CD8-positive, alpha-beta memory T cell (primary cell): ENCODE measurements at regions not wholly inside any gene's neighbourhood (a gene's known extent, or its start where the extent isn't known, plus 50 kb on each side); places are given as distances from the start of the nearest gene placed in this dataset.

ENCODE experiments used
- CTCF ChIA-PET: fragments of 350-600 bp; sonication (Branson Sonifier 250); formaldehyde crosslinking; loops from one replicate; lab custom pipeline; 2021; ENCODE audit warnings: antibody characterized with exemption; lab: Charles Lee
- POLR2A ChIA-PET: fragments of 350-600 bp; sonication (Branson Sonifier 250); formaldehyde crosslinking; loops from one replicate; lab custom pipeline; 2021; ENCODE audit warnings: antibody characterized with exemption; lab: Charles Lee
- DNase-seq, 5 donors: peaks; one replicate each; pipeline versions ENCODE4 v3.0.0 to v3.0.0-alpha.2; 2020 to 2022; ENCODE audit warnings: mixed read lengths in 1 of 5
- H3K27ac ChIP-seq: one replicate; pipeline ENCODE4 v1.7.0; 2013; ENCODE audit warnings: low read depth, mild to moderate bottlenecking, low read length, moderate library complexity
- H3K27me3 ChIP-seq: 2 replicates; pipeline ENCODE4 v1.7.0; 2013; ENCODE audit warnings: low read length, mild to moderate bottlenecking; ENCODE audit not compliant: insufficient read depth, poor library complexity, severe bottlenecking
- H3K36me3 ChIP-seq: 2 replicates; pipeline ENCODE4 v1.7.0; 2013; ENCODE audit warnings: mild to moderate bottlenecking, low read length, moderate library complexity; ENCODE audit not compliant: insufficient read depth
- H3K4me1 ChIP-seq: 2 replicates; pipeline ENCODE4 v1.7.0; 2013; ENCODE audit warnings: mild to moderate bottlenecking, low read length, moderate library complexity; ENCODE audit not compliant: insufficient read depth
- H3K4me3 ChIP-seq: 2 replicates; pipeline ENCODE4 v1.7.0; 2013; ENCODE audit warnings: mild to moderate bottlenecking, low read length
- H3K9me3 ChIP-seq: 2 replicates; pipeline ENCODE4 v1.7.0; 2013; ENCODE audit warnings: mild to moderate bottlenecking, low read length
- H3K27ac Mint-ChIP-seq, 8 donors: one replicate each; pipeline ENCODE4 v1.8.0; 2020 to 2021; ENCODE audit warnings: mixed read lengths in 8 of 8, mild to moderate bottlenecking in 6 of 8, inconsistent platforms in 3 of 8, moderate library complexity in 3 of 8
- H3K27me3 Mint-ChIP-seq, 2 donors: one replicate each; pipeline ENCODE4 v1.8.0; 2020 to 2021; ENCODE audit warnings: mixed read lengths in 2 of 2, mild to moderate bottlenecking in 1 of 2, moderate library complexity in 1 of 2
- H3K36me3 Mint-ChIP-seq, 3 donors: one replicate each; pipeline ENCODE4 v1.8.0; 2020 to 2021; ENCODE audit warnings: mixed read lengths in 3 of 3, inconsistent platforms in 1 of 3, mild to moderate bottlenecking in 1 of 3
- H3K4me1 Mint-ChIP-seq, 3 donors: one replicate each; pipeline ENCODE4 v1.8.0; 2020 to 2021; ENCODE audit warnings: mixed read lengths in 3 of 3, inconsistent platforms in 1 of 3, mild to moderate bottlenecking in 1 of 3
- H3K4me3 Mint-ChIP-seq, 7 donors: one replicate each; pipeline ENCODE4 v1.8.0; 2020 to 2021; ENCODE audit warnings: mixed read lengths in 7 of 7, mild to moderate bottlenecking in 6 of 7, moderate library complexity in 4 of 7, inconsistent platforms in 2 of 7
- H3K9me3 Mint-ChIP-seq, 5 donors: one replicate each; pipeline ENCODE4 v1.8.0; 2020 to 2022; ENCODE audit warnings: mixed read lengths in 5 of 5, mild to moderate bottlenecking in 3 of 5, moderate library complexity in 2 of 5, inconsistent platforms in 1 of 5

DNA sequence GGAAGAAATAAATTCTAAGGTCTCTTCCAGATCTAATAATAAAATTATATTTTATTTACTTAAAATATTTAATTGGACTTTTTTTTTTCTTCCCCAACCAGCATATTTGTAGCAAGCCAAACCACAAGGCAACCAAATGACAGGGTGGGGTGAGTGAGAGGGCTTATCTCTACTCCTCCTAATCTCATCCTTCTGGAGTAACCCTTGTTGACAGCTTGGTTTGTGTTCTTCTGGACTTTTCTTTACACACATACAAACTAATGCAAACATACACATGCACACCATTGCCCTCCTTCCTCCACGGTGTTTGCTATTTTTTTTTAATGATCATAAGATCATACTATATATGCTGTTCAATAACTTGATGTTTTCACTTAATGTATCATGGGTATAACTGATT lies 383.1 kb downstream of the DLEU7 start:
- no peaks in the 10 kb centered on the region for H3K27me3 Mint-ChIP-seq
- H3K36me3 Mint-ChIP-seq: peaks cover 0 to 1% (median 0%) of the 10 kb centered on the region in 3 donors
- POLR2A ChIA-PET: no interaction called here

DNA sequence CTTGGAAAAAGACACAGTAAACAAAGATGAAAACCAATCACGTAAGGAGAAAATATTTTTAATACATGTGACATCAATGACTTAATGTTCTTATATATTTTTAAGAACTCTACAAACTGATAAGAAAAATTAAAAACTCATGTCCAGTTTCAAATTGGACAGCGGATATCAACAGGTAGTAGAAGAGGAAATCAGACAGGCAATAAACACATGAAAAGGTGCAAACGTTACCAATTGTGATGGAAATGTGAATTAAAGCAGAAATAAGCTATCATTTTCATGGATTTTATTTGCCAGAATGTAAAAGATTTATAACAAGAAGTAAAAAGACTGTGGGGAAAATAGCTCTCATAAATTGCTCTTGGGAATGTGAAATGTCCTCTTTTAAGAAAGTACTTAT lies 382.3 kb downstream of the DLEU7 start:
- Histone ChIP-seq H3K27ac (no peak overlapping the region), H3K36me3 (no peaks in the 10 kb centered on the region), H3K27me3 (no peaks in the 10 kb centered on the region), H3K9me3 (no peaks in the 10 kb centered on the region), H3K4me1 (no peaks in the 10 kb centered on the region), H3K4me3 (no peak overlapping the region)
- peaks cover 5 to 14% (median 7%) of the 10 kb centered on the region in 3 donors for H3K4me1 Mint-ChIP-seq
- no peaks in the 10 kb centered on the region for H3K9me3 Mint-ChIP-seq
- H3K27me3 Mint-ChIP-seq: no peaks in the 10 kb centered on the region
- H3K36me3 Mint-ChIP-seq: peaks cover 0 to 1% (median 0%) of the 10 kb centered on the region in 3 donors
- H3K27ac Mint-ChIP-seq: peak overlapping the region in 1 of 8 donors; percentile 27
- CTCF ChIA-PET: no interaction called here
- no peak overlapping the region for H3K4me3 Mint-ChIP-seq
- no peak for DNase-seq
- POLR2A ChIA-PET: no interaction called here

More for the DNA sequence above, 383.1 kb downstream of the DLEU7 start:
- no peaks in the 10 kb centered on the region for H3K27me3 ChIP-seq
- H3K4me1 ChIP-seq: no peaks in the 10 kb centered on the region
- Mint-ChIP-seq H3K9me3 (no peaks in the 10 kb centered on the region), H3K4me3 (no peak overlapping the region), H3K4me1 (peaks cover 5 to 14% (median 7%) of the 10 kb centered on the region in 3 donors), H3K27ac (no peak overlapping the region)
- CTCF ChIA-PET: interaction anchor here (0.9 kb wide), 1 partner anchor 73 kb away, joined by 3 read pairs; no protein-coding TSS in a partner anchor
- H3K36me3 ChIP-seq: no peaks in the 10 kb centered on the region
- no peaks in the 10 kb centered on the region for H3K9me3 ChIP-seq
- H3K27ac ChIP-seq: no peak overlapping the region
- DNase-seq: no peak
- no peak overlapping the region for H3K4me3 ChIP-seq

GRCh38 chr13:50463719-50464118 lies 379.8 kb downstream of the DLEU7 start:
- no peak overlapping the region for H3K27ac Mint-ChIP-seq
- Histone ChIP-seq H3K9me3 (no peaks in the 10 kb centered on the region), H3K4me1 (no peaks in the 10 kb centered on the region), H3K4me3 (no peak overlapping the region), H3K36me3 (no peaks in the 10 kb centered on the region), H3K27me3 (no peaks in the 10 kb centered on the region), H3K27ac (no peak overlapping the region)
- DNase-seq: no peak
- peaks cover 0 to 1% (median 0%) of the 10 kb centered on the region in 3 donors for H3K36me3 Mint-ChIP-seq
- H3K4me3 Mint-ChIP-seq: no peak overlapping the region
- H3K4me1 Mint-ChIP-seq: peaks cover 5 to 14% (median 7%) of the 10 kb centered on the region in 3 donors
- CTCF ChIA-PET: no interaction called here
- no peaks in the 10 kb centered on the region for H3K9me3 Mint-ChIP-seq
- POLR2A ChIA-PET: no interaction called here
- H3K27me3 Mint-ChIP-seq: peaks cover 0 to 3% of the 10 kb centered on the region in 2 donors

DNA sequence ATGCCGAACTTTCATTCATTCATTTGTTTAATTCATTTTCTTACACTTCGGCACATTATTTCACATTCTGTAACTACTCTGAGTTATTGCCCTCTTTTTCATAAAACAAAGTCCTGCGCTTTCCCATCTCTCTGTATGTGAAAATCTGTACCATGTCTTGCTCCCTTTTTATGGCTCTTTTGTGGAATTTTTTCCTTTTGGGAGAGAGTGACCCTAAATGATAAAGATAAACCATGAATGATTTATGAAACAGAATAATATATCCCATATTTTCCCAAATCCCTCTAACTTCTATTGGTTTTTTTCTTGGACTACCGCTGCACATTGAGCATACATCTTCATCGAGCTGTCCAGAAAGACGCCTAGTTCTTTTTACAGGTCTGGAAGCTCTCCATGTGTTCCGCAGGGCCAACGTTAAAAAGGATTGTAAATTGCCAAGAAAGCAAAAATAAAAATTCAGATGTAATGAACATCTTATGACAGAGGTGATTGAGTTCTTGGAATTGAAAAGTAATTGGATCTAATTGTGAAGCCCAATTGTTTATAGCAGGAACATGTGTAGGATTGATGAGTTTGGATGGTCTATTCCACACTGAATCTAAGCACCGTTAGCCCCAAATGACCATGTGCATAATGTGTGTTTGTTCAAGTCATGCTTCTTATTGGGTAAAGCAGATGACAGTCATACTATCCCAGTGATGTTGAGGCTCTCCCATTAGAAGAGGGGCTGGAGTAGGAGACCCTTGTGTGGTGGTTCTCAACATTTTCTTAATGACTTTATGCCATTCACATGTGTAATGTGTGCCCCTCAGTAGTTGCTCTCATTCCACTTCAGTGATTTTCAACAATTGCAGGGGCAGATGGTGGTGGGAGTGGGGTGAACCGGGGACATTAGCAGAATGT lies 378.9 kb downstream of the DLEU7 start:
- Mint-ChIP-seq H3K27ac (no peak overlapping the region), H3K4me1 (peaks cover 3 to 10% (median 5%) of the 10 kb centered on the region in 3 donors), H3K36me3 (peaks cover 0 to 1% (median 0%) of the 10 kb centered on the region in 3 donors), H3K27me3 (peaks cover 0 to 3% of the 10 kb centered on the region in 2 donors), H3K9me3 (no peaks in the 10 kb centered on the region), H3K4me3 (no peak overlapping the region)
- H3K9me3 ChIP-seq: no peaks in the 10 kb centered on the region
- no peaks in the 10 kb centered on the region for H3K4me1 ChIP-seq
- H3K36me3 ChIP-seq: no peaks in the 10 kb centered on the region
- DNase-seq: no peak
- H3K27me3 ChIP-seq: no peaks in the 10 kb centered on the region
- CTCF ChIA-PET: no interaction called here
- H3K27ac ChIP-seq: no peak overlapping the region
- POLR2A ChIA-PET: no interaction called here
- no peak overlapping the region for H3K4me3 ChIP-seq

- Mint-ChIP-seq H3K36me3 (peaks cover 0 to 1% (median 0%) of the 10 kb centered on the region in 3 donors), H3K4me1 (no peaks in the 10 kb centered on the region), H3K4me3 (no peak overlapping the region), H3K27me3 (peaks cover 0 to 3% of the 10 kb centered on the region in 2 donors), H3K9me3 (no peaks in the 10 kb centered on the region), H3K27ac (peak overlapping the region in 1 of 8 donors; percentile 23)
- H3K27me3 ChIP-seq: no peaks in the 10 kb centered on the region
- ChIA-PET CTCF (no interaction called here), POLR2A (no interaction called here)
- no peak for DNase-seq
- H3K27ac ChIP-seq: no peak overlapping the region
- no peaks in the 10 kb centered on the region for H3K4me1 ChIP-seq
- no peaks in the 10 kb centered on the region for H3K36me3 ChIP-seq
- no peak overlapping the region for H3K4me3 ChIP-seq
- H3K9me3 ChIP-seq: no peaks in the 10 kb centered on the region
Measured at GRCh38 chr13:50466456-50466855, 377.0 kb downstream of the DLEU7 start.

DNA sequence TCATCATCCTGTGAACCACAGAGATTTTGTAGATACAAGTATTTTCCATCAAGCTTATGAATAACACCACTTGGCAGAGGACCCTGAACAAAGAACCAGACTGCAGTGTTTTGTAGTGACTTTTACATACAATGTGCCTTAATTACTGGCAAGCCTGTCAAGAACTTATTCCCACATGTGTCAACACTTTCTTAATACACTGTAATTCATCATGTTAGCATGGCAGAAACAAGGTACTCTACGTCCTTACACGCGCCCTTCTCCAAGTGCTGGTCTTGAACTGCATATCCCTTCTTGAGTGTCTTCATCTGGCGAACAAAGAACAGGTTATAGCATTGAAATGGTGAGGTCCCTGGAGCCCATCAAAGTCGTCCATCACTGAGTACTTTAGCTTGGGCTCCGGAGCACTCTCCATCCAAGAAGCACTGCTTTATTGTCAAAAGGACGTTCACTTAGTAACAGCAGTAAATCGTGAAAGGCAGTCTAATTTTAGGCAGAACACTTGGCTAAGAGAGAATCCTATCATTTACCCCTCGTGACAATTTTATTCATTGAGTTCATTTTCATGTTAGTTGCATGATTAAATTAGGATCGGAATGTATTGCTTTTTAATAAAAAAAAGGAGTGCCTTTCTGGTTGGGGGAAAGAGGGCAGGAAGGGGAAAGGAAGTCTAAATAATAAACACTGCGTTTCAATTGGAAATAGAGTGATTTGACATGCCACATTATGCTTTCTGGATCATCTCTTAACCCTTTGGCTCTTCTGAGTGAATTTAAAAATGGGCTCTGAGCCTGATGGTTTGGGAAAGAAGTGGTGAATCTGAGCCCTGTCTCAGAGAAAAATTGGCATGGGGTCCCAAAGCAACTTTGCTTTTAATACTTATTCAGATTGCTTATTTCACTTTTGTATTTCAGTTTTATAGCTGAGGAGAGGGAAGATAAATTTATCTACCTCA lies 376.1 kb downstream of the DLEU7 start:
- Histone ChIP-seq H3K27me3 (no peaks in the 10 kb centered on the region), H3K27ac (no peak overlapping the region), H3K4me3 (no peak overlapping the region), H3K36me3 (no peaks in the 10 kb centered on the region), H3K4me1 (no peaks in the 10 kb centered on the region), H3K9me3 (no peaks in the 10 kb centered on the region)
- peaks cover 0 to 3% of the 10 kb centered on the region in 2 donors for H3K27me3 Mint-ChIP-seq
- no peaks in the 10 kb centered on the region for H3K4me1 Mint-ChIP-seq
- no peak for DNase-seq
- ChIA-PET CTCF (no interaction called here), POLR2A (no interaction called here)
- peaks cover 0 to 1% (median 0%) of the 10 kb centered on the region in 3 donors for H3K36me3 Mint-ChIP-seq
- H3K27ac Mint-ChIP-seq: no peak overlapping the region
- no peak overlapping the region for H3K4me3 Mint-ChIP-seq
- H3K9me3 Mint-ChIP-seq: no peaks in the 10 kb centered on the region

DNA sequence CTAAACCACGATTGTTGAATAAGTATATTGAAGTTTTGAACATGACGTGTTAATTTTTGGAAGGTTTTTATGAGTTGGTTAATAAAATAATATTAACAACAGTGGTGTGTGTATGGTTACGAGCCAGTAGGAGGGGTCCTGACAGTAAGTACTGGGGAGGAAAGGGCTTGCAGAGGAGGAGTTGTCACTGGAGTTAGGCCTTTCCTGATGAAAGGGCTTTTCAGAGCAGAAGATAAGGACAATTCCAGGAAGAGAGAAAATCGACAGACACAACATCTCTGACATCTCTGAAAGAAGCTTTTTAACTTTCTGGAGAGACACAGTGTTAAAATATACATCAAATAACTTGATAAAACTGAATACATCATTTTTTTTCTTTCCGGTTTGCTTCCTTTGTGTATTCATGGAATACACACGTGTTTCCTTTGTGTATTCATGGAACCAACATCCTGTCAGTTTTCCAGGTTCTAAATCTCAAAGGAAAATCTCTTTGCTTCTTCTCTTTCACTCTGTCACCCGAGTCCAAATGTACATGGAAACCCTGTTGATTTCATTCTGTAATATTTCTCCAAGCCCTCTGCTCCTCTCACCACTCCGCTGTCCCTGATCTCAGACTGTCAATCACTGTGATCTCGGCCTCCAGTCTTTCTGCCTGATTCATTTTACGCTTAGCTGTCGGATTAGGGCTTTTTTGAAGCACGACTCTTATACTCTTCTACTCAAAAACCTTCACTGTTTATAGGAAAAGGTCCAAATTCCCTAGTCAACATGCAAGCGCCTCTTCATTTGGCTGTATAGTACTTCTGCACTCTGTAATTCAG lies 374.4 kb downstream of the DLEU7 start:
- H3K4me3 ChIP-seq: no peak overlapping the region
- no peak overlapping the region for H3K27ac ChIP-seq
- Mint-ChIP-seq H3K4me1 (no peaks in the 10 kb centered on the region), H3K9me3 (no peaks in the 10 kb centered on the region), H3K27ac (no peak overlapping the region), H3K27me3 (peaks cover 0 to 3% of the 10 kb centered on the region in 2 donors), H3K36me3 (peaks cover 0 to 1% (median 0%) of the 10 kb centered on the region in 3 donors), H3K4me3 (no peak overlapping the region)
- no peaks in the 10 kb centered on the region for H3K27me3 ChIP-seq
- no peaks in the 10 kb centered on the region for H3K9me3 ChIP-seq
- DNase-seq: no peak
- ChIA-PET POLR2A (no interaction called here), CTCF (no interaction called here)
- H3K36me3 ChIP-seq: no peaks in the 10 kb centered on the region
- no peaks in the 10 kb centered on the region for H3K4me1 ChIP-seq
